ENCODE measurements at regions not wholly inside any gene's neighbourhood (a gene's known extent, or its start where the extent isn't known, plus 50 kb on each side); places are given as distances from the start of the nearest gene placed in this dataset.
A peak's percentile ranks its signal among the peaks of the same experiment; 100 is the strongest.

- Mint-ChIP-seq H3K9me3 (no peaks in the 10 kb centered on the region), H3K27ac (peak overlapping the region; percentile 26), H3K4me3 (no peak overlapping the region), H3K27me3 (no peaks in the 10 kb centered on the region), H3K36me3 (no peaks in the 10 kb centered on the region), H3K4me1 (ENCODE audit: unreplicated experiment) (peaks cover 11% of the 10 kb centered on the region)
- DNase-seq (ENCODE audit: extremely low spot score, unreplicated experiment) = no peak
- no peak for TF ChIP-seq CTCF (conservative IDR thresholded peaks at IDR 0.05)
Measured at GRCh38 chr2:41610501-41611190, 437.2 kb upstream of the PKDCC start.

- Mint-ChIP-seq H3K27me3 (no peaks in the 10 kb centered on the region), H3K27ac (no peak overlapping the region), H3K36me3 (no peaks in the 10 kb centered on the region), H3K4me3 (no peak overlapping the region), H3K4me1 (ENCODE audit: unreplicated experiment) (no peaks in the 10 kb centered on the region), H3K9me3 (no peaks in the 10 kb centered on the region)
- DNase-seq (ENCODE audit: extremely low spot score, unreplicated experiment) = no peak
- no peak for TF ChIP-seq CTCF (conservative IDR thresholded peaks at IDR 0.05)
Measured at GRCh38 chr2:41618754-41619153, 429.1 kb upstream of the PKDCC start.

GRCh38 chr2:41621095-41621494 lies 426.7 kb upstream of the PKDCC start:
- no peak overlapping the region for H3K27ac Mint-ChIP-seq
- H3K4me1 Mint-ChIP-seq (ENCODE audit: unreplicated experiment) = no peaks in the 10 kb centered on the region
- H3K9me3 Mint-ChIP-seq = no peaks in the 10 kb centered on the region
- no peaks in the 10 kb centered on the region for H3K27me3 Mint-ChIP-seq
- no peak for TF ChIP-seq CTCF (conservative IDR thresholded peaks at IDR 0.05)
- H3K36me3 Mint-ChIP-seq = no peaks in the 10 kb centered on the region
- DNase-seq (ENCODE audit: extremely low spot score, unreplicated experiment) = no peak
- H3K4me3 Mint-ChIP-seq = no peak overlapping the region

- H3K27ac Mint-ChIP-seq = no peak overlapping the region
- no peaks in the 10 kb centered on the region for H3K27me3 Mint-ChIP-seq
- DNase-seq (ENCODE audit: extremely low spot score, unreplicated experiment) = no peak
- H3K4me3 Mint-ChIP-seq = no peak overlapping the region
- H3K36me3 Mint-ChIP-seq = no peaks in the 10 kb centered on the region
- TF ChIP-seq CTCF (conservative IDR thresholded peaks at IDR 0.05) = no peak
- no peaks in the 10 kb centered on the region for H3K9me3 Mint-ChIP-seq
- H3K4me1 Mint-ChIP-seq (ENCODE audit: unreplicated experiment) = no peaks in the 10 kb centered on the region
Measured at GRCh38 chr2:41621563-41621962, 426.3 kb upstream of the PKDCC start.

- Mint-ChIP-seq H3K27ac (no peak overlapping the region), H3K4me1 (ENCODE audit: unreplicated experiment) (no peaks in the 10 kb centered on the region), H3K4me3 (no peak overlapping the region), H3K9me3 (no peaks in the 10 kb centered on the region), H3K36me3 (no peaks in the 10 kb centered on the region), H3K27me3 (no peaks in the 10 kb centered on the region)
- DNase-seq (ENCODE audit: extremely low spot score, unreplicated experiment) = no peak
- TF ChIP-seq CTCF (conservative IDR thresholded peaks at IDR 0.05) = no peak
Measured at GRCh38 chr2:41622301-41622700, 425.5 kb upstream of the PKDCC start.

- Mint-ChIP-seq H3K4me1 (ENCODE audit: unreplicated experiment) (no peaks in the 10 kb centered on the region), H3K36me3 (no peaks in the 10 kb centered on the region), H3K27ac (no peak overlapping the region), H3K27me3 (no peaks in the 10 kb centered on the region), H3K9me3 (no peaks in the 10 kb centered on the region), H3K4me3 (no peak overlapping the region)
- no peak for TF ChIP-seq CTCF (conservative IDR thresholded peaks at IDR 0.05)
- no peak for DNase-seq (ENCODE audit: extremely low spot score, unreplicated experiment)
Measured at GRCh38 chr2:41626936-41627335, 420.9 kb upstream of the PKDCC start.

Measured in type B pancreatic cell (in vitro differentiated cells).